HEK293T (cell line): ENCODE measurements at regions not wholly inside any gene's neighbourhood (a gene's known extent, or its start where the extent isn't known, plus 50 kb on each side); places are given as distances from the start of the nearest gene placed in this dataset.

ENCODE experiments used
- CTCF ChIA-PET: fragments of 350-600 bp; formaldehyde crosslinking; extraction: SDS; loops from one replicate; lab custom pipeline; 2021; ENCODE audit warnings: antibody characterized with exemption, inconsistent platforms; lab: Yijun Ruan, JAX
- POLR2A ChIA-PET: fragments of 350-600 bp; formaldehyde crosslinking; extraction: SDS; loops from one replicate; lab custom pipeline; 2020; ENCODE audit warnings: antibody characterized with exemption, inconsistent platforms; lab: Yijun Ruan, JAX
- DNase-seq: peaks from one replicate; pipeline ENCODE4 v3.0.0; 2012; ENCODE audit warnings: mixed read lengths; ENCODE audit errors: extremely low spot score
- ARNT ChIP-seq: fragments of 450-650 bp; IDR thresholded peaks from 2 replicates; pipeline ENCODE4 v1.6.1; 2017; ENCODE audit warnings: mild to moderate bottlenecking
- BHLHE40 ChIP-seq: fragments of 450-650 bp; IDR thresholded peaks from 2 replicates; pipeline ENCODE4 v1.6.1; 2016; ENCODE audit warnings: mild to moderate bottlenecking, moderate library complexity, borderline replicate concordance
- CTBP1 ChIP-seq: fragments of 450-650 bp; IDR thresholded peaks from 2 replicates; pipeline ENCODE4 v1.6.1; 2016; ENCODE audit warnings: borderline replicate concordance
- ELF4 ChIP-seq: fragments of 450-650 bp; IDR thresholded peaks from 2 replicates; pipeline ENCODE4 v1.6.1; 2017; ENCODE audit warnings: antibody characterized with exemption
- FOXA1 ChIP-seq: fragments of 450-650 bp; IDR thresholded peaks from 2 replicates; pipeline ENCODE4 v1.6.1; 2016; ENCODE audit warnings: mild to moderate bottlenecking
- FOXK2 ChIP-seq: fragments of 450-650 bp; IDR thresholded peaks from 2 replicates; pipeline ENCODE4 v1.6.1; 2016; ENCODE audit warnings: mild to moderate bottlenecking
- FOXM1 ChIP-seq: fragments of 450-650 bp; IDR thresholded peaks from 2 replicates; pipeline ENCODE4 v1.6.1; 2017; ENCODE audit warnings: mild to moderate bottlenecking, borderline replicate concordance
- HDGF ChIP-seq: fragments of 450-650 bp; IDR thresholded peaks from 2 replicates; pipeline ENCODE4 v1.6.1; 2017; ENCODE audit warnings: antibody characterized with exemption, borderline replicate concordance
- L3MBTL2 ChIP-seq: fragments of 450-650 bp; conservative IDR thresholded peaks from 2 replicates; pipeline ENCODE4 v1.6.1; 2016; ENCODE audit warnings: mild to moderate bottlenecking
- LEF1 ChIP-seq: fragments of 450-650 bp; IDR thresholded peaks from 2 replicates; pipeline ENCODE4 v1.6.1; 2017; ENCODE audit warnings: mild to moderate bottlenecking, borderline replicate concordance
- NFRKB ChIP-seq: fragments of 450-650 bp; IDR thresholded peaks from 2 replicates; pipeline ENCODE4 v1.6.1; 2016; ENCODE audit warnings: mild to moderate bottlenecking, moderate library complexity
- SP1 ChIP-seq: fragments of 450-650 bp; IDR thresholded peaks from 2 replicates; pipeline ENCODE4 v1.6.1; 2017
- SUZ12 ChIP-seq: fragments of 450-650 bp; IDR thresholded peaks from 2 replicates; pipeline ENCODE4 v1.6.1; 2016; ENCODE audit warnings: mild to moderate bottlenecking
- TARDBP ChIP-seq: fragments of 450-650 bp; IDR thresholded peaks from 2 replicates; pipeline ENCODE4 v1.6.1; 2016
- ZNF384 ChIP-seq: fragments of 450-650 bp; IDR thresholded peaks from 2 replicates; pipeline ENCODE4 v1.6.1; 2016
- TF ChIP-seq, protein P1 (sequence below): fragments of 450-650 bp; IDR thresholded peaks from 2 replicates; pipeline ENCODE4 v1.6.1; 2016

GRCh38 chr6:156174031-156174890 lies 602.9 kb upstream of the ARID1B start:
- TF ChIP-seq FOXA1 (no peak), SP1 (no peak), SUZ12 (no peak), L3MBTL2 (no peak), LEF1 (no peak), CTBP1 (no peak), BHLHE40 (no peak), FOXK2 (no peak), ARNT (no peak), HDGF (no peak), TARDBP (no peak), ZNF384 (no peak), FOXM1 (no peak), NFRKB (no peak), ELF4 (no peak)
- TF ChIP-seq, protein P1, sequence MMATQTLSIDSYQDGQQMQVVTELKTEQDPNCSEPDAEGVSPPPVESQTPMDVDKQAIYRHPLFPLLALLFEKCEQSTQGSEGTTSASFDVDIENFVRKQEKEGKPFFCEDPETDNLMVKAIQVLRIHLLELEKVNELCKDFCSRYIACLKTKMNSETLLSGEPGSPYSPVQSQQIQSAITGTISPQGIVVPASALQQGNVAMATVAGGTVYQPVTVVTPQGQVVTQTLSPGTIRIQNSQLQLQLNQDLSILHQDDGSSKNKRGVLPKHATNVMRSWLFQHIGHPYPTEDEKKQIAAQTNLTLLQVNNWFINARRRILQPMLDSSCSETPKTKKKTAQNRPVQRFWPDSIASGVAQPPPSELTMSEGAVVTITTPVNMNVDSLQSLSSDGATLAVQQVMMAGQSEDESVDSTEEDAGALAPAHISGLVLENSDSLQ, result no peak
- no peak for DNase-seq
- POLR2A ChIA-PET, result no interaction called here
- CTCF ChIA-PET, result interaction anchor here (0.5 kb wide), 1 partner anchor 177 kb away, joined by 3 read pairs; no protein-coding TSS in a partner anchor

DNA sequence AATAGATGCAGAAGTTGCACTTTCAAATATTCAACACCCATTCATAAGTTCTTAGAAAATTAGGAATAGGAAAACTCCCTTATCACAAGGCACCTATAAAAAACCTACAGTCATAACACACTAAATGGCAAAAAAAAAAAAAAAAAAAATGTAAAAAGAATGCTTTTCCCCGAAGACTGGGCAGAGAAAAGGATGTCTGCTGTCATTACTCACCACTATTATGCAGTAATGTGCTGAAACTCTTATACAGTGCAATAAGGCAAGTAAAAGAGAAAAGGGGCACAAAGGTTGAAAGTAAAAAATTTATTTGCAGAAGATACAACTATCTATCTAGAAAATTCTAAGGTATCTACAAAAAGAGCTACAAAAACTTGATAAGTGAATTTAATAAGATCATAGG lies 607.8 kb upstream of the ARID1B start:
- no peak for TF ChIP-seq SUZ12
- TF ChIP-seq CTBP1, result no peak
- TF ChIP-seq ZNF384, result no peak
- ChIA-PET CTCF (no interaction called here), POLR2A (no interaction called here)
- DNase-seq, result no peak

DNA sequence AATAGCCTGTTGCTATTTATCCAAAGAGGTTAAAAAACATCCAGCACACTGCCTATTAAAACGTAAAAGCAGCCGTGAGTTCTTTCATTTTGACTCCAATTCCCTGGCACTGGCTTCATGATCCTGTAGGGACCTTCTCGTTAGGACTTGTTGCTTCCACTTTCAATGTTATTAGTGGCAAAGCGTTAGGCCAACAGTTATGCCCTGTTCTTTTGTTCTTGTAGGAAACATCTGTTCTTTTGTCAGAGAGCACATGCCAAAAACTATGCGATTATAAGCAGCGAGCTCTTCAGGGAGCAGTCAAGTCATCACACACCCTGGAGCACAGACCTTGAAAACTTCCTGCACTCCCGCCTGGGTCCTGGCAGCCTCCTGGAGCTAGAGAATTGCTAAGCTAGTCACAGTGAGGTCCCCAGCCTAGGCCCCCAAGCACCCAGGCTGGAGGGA lies 609.5 kb upstream of the ARID1B start:
- ChIA-PET POLR2A (no interaction called here), CTCF (no interaction called here)
- no peak for TF ChIP-seq TARDBP
- no peak for TF ChIP-seq FOXK2
- DNase-seq, result no peak

GRCh38 chr6:156167016-156167624 lies 610.1 kb upstream of the ARID1B start:
- CTCF ChIA-PET, result no interaction called here
- no peak for DNase-seq
- POLR2A ChIA-PET, result no interaction called here
- TF ChIP-seq NFRKB (no peak), HDGF (no peak), TARDBP (no peak), FOXK2 (no peak), FOXA1 (no peak), CTBP1 (no peak), BHLHE40 (no peak), ELF4 (no peak), ARNT (no peak), SUZ12 (no peak), L3MBTL2 (no peak), SP1 (no peak), FOXM1 (no peak), ZNF384 (no peak), LEF1 (no peak)
- TF ChIP-seq, protein P1, result no peak

DNA sequence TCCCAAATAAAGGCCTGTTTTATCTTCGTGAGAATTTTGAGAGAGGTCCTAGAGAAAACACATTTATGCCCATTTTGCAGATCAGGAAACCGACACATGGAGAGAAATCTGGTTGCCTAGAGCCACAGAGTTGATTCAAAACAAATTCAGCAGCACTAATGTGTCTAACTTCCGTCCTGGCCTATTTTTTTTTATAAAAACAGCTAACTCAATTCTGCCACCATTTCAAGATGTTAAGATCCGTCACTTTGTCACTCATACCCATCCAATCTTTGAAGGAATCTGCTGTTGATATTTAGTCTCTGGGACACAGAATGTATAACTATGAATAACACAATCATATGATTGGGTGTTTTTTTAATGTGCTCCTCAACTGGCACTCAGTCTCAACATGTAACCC lies 611.1 kb upstream of the ARID1B start:
- DNase-seq, result no peak
- TF ChIP-seq L3MBTL2, result no peak
- no peak for TF ChIP-seq CTBP1
- no peak for TF ChIP-seq HDGF
- TF ChIP-seq NFRKB, result no peak
- TF ChIP-seq LEF1, result no peak
- no peak for TF ChIP-seq ELF4
- no peak for TF ChIP-seq BHLHE40
- TF ChIP-seq SP1, result no peak
- CTCF ChIA-PET, result no interaction called here
- POLR2A ChIA-PET, result no interaction called here

DNA sequence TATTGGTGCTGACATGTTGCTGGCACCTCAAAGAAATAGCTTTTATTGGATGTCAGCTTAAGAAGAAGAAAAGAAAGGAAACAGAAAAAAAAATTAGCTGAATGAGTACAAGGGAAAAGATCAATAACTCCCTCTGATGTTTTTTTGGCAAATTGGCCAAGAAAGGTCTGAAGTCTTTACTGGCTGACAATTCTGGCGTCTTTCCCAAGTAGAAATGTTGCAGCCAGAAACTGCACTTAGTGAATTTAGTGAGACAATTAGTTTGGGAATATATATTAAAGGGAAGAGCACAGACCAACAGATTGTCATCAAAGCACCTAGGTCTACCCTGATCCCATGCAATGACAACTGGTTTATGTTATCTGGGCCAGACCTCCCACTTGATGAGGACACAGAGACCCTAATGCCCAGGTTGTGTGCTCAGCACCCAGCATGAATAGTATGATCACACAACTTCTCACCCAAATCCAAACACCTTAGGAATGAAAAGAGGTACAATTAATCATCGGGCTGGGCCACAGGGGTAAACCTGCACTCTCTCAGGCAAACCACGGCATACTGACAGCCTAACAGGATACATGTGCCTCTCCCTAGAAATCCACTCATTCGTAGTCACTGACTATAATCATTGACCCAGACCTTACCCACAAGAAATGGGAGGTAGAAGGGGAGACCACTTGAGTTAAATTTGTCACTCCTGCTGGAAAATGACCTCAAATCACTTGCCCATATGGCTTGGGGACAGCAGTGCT lies 612.3 kb upstream of the ARID1B start:
- no peak for TF ChIP-seq CTBP1
- TF ChIP-seq ZNF384, result no peak
- no peak for TF ChIP-seq FOXK2
- TF ChIP-seq FOXM1, result no peak
- no peak for TF ChIP-seq LEF1
- no peak for TF ChIP-seq FOXA1
- TF ChIP-seq L3MBTL2, result no peak
- TF ChIP-seq BHLHE40, result no peak
- ChIA-PET CTCF (no interaction called here), POLR2A (no interaction called here)
- DNase-seq, result no peak
